ENCODE measurements at regions not wholly inside any gene's neighbourhood (a gene's known extent, or its start where the extent isn't known, plus 50 kb on each side); places are given as distances from the start of the nearest gene placed in this dataset.

DNA sequence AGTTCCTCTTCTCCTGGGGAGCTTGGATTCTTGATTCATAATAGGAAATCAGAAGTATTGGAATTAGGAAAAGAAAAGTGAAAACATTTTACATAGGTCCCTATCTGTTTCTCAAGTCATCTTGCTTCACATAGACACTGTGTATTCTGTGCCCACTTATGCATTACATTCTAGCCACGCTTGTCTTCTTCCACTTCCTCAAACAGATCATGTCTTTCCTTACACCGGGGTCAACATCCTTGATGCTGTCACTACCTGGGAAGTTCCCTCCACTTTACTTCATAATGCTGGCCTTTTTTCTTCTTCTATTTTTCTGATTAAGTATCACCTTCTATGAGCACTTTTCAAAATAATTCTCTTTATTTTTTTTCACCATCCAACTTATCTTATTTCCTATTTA lies 606.4 kb upstream of the CDH8 start:
- Histone ChIP-seq H2BK12ac (ENCODE audit: insufficient read length, low read depth, low read length) (no peak overlapping the region), H4K91ac (ENCODE audit: insufficient read length, low read depth, low read length) (no peak overlapping the region), H2AFZ (ENCODE audit: low read length) (no peak overlapping the region), H3K14ac (ENCODE audit: insufficient read depth, low read length) (no peak overlapping the region), H3K4me1 (ENCODE audit: insufficient read depth, low read length) (no peaks in the 10 kb centered on the region), H4K5ac (ENCODE audit: insufficient read length, low read depth, low read length) (no peak overlapping the region), H3T11ph (ENCODE audit: low read length) (no peak overlapping the region), H3K27me3 (ENCODE audit: insufficient read depth, low read length) (no peaks in the 10 kb centered on the region), H3K23ac (ENCODE audit: insufficient read length, low read depth, low read length) (no peak overlapping the region), H4K8ac (replicated peaks; ENCODE audit: insufficient read length, low read depth, low read length) (no peak overlapping the region), H4K20me1 (ENCODE audit: control insufficient read depth, insufficient read depth, insufficient read length) (no peaks in the 10 kb centered on the region), H3K9ac (ENCODE audit: extremely low read depth, insufficient read length, low read length) (no peak overlapping the region), H2BK5ac (ENCODE audit: insufficient read length, low read length) (no peak overlapping the region), H3K18ac (ENCODE audit: insufficient read length, low read depth, low read length) (no peak overlapping the region), H3K56ac (ENCODE audit: insufficient read length, low read depth, low read length) (no peak overlapping the region), H2BK15ac (ENCODE audit: low read depth, low read length) (no peak overlapping the region), H3K79me1 (ENCODE audit: insufficient read depth, low read depth, low read length, poor library complexity, severe bottlenecking) (no peaks in the 10 kb centered on the region), H3K23me2 (ENCODE audit: insufficient read length, low read depth, low read length, poor library complexity, severe bottlenecking) (no peaks in the 10 kb centered on the region), H2AK5ac (ENCODE audit: insufficient read length, low read length) (no peak overlapping the region), H3K9me3 (ENCODE audit: control insufficient read depth, low read depth, low read length) (no peaks in the 10 kb centered on the region), H3K4me2 (ENCODE audit: insufficient read depth, insufficient read length, low read length) (no peak overlapping the region), H3K79me2 (ENCODE audit: insufficient read depth, low read length) (no peaks in the 10 kb centered on the region), H2BK20ac (ENCODE audit: low read depth, low read length, poor library complexity, severe bottlenecking) (no peak overlapping the region), H3K4ac (ENCODE audit: low read depth, low read length) (no peak overlapping the region), H3K27ac (ENCODE audit: insufficient read length, low read depth, low read length) (no peak overlapping the region), H2BK120ac (ENCODE audit: low read depth, low read length, poor library complexity, severe bottlenecking) (no peak overlapping the region)
- H3K27me3 Mint-ChIP-seq (ENCODE audit: low read depth) = no peaks in the 10 kb centered on the region
- no peaks in the 10 kb centered on the region for H3K36me3 Mint-ChIP-seq (ENCODE audit: insufficient read depth in 1 of 3, low read depth in 3 of 3)
- no peak overlapping the region for H3K27ac Mint-ChIP-seq
- no peaks in the 10 kb centered on the region for H3K9me3 Mint-ChIP-seq
- no peak for DNase-seq
- no peak overlapping the region for H3K4me3 Mint-ChIP-seq
- TF ChIP-seq, protein P1, sequence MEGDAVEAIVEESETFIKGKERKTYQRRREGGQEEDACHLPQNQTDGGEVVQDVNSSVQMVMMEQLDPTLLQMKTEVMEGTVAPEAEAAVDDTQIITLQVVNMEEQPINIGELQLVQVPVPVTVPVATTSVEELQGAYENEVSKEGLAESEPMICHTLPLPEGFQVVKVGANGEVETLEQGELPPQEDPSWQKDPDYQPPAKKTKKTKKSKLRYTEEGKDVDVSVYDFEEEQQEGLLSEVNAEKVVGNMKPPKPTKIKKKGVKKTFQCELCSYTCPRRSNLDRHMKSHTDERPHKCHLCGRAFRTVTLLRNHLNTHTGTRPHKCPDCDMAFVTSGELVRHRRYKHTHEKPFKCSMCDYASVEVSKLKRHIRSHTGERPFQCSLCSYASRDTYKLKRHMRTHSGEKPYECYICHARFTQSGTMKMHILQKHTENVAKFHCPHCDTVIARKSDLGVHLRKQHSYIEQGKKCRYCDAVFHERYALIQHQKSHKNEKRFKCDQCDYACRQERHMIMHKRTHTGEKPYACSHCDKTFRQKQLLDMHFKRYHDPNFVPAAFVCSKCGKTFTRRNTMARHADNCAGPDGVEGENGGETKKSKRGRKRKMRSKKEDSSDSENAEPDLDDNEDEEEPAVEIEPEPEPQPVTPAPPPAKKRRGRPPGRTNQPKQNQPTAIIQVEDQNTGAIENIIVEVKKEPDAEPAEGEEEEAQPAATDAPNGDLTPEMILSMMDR (conservative IDR thresholded peaks at IDR 0.05) = no peak
- no CpG with 5 or more reads among the region's 2 CpGs for WGBS (ENCODE audit: extremely low coverage, insufficient read length, low lambda C conversion rate)
- H3K4me1 Mint-ChIP-seq = no peaks in the 10 kb centered on the region

Data from H9 (cell line).